ENCODE measurements at regions not wholly inside any gene's neighbourhood (a gene's known extent, or its start where the extent isn't known, plus 50 kb on each side); places are given as distances from the start of the nearest gene placed in this dataset.

- TF ChIP-seq CTCF (IDR thresholded peaks at IDR 0.05; ENCODE audit: insufficient read depth, low read length, poor library complexity, severe bottlenecking) (no peak), EZH2phosphoT487 (conservative IDR thresholded peaks at IDR 0.05; ENCODE audit: low read length) (no peak)
These were observed 187.0 kb downstream of the MID1IP1 start for GRCh38 chrX:38988301-38988700.
